GM12873 (cell line): ENCODE measurements at regions not wholly inside any gene's neighbourhood (a gene's known extent, or its start where the extent isn't known, plus 50 kb on each side); places are given as distances from the start of the nearest gene placed in this dataset.

Experiments used
- CTCF ChIP-seq: IDR thresholded peaks from 2 replicates; pipeline ENCODE4 v1.5.1; 2012; ENCODE audit warnings: low read depth, mild to moderate bottlenecking, moderate library complexity, low read length, control low read depth; ENCODE audit not compliant: insufficient read depth; ENCODE audit errors: missing control alignments

- TF ChIP-seq CTCF = no peak
Observed at GRCh38 chr10:25076506-25077177, 60.2 kb downstream of the THNSL1 start.

GRCh38 chr10:25078658-25079431 lies 62.4 kb downstream of the THNSL1 start:
- TF ChIP-seq CTCF = no peak

- TF ChIP-seq CTCF = peak; percentile 87
Observed at GRCh38 chr10:25080880-25081581, 64.6 kb downstream of the THNSL1 start.

- TF ChIP-seq CTCF = no peak
Observed at GRCh38 chr10:25082276-25083204, 66.1 kb downstream of the THNSL1 start.

GRCh38 chr10:25083546-25084111 lies 67.2 kb downstream of the THNSL1 start:
- TF ChIP-seq CTCF = no peak

GRCh38 chr10:25084447-25084846 lies 68.0 kb downstream of the THNSL1 start:
- no peak for TF ChIP-seq CTCF
